ENCODE measurements at regions not wholly inside any gene's neighbourhood (a gene's known extent, or its start where the extent isn't known, plus 50 kb on each side); places are given as distances from the start of the nearest gene placed in this dataset.

DNA sequence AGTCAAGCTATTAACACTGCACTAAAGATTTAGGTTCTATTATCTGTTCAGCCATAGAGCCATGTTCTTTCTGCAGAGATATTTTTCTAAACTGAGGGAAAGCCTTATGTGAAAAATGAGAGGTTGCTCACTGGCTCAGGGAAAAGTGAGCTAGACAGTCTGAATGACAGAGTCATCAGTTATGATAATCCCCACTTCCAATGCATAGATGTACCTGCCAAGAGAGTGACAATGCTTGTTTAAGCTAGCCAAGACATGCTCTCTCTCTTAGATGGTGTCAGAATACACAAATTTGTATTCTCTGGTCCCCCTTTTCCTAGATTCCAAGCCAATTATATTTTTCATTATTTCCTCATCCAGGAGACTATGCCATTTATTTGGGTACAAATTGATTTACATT is 176.9 kb upstream of the FRMD6 start:
- Histone ChIP-seq H3K79me2 (ENCODE audit: insufficient read depth, low read length) (no peaks in the 10 kb centered on the region), H4K20me1 (ENCODE audit: insufficient read depth, low read length) (no peaks in the 10 kb centered on the region), H3K4me1 (ENCODE audit: insufficient read depth, low read length) (no peaks in the 10 kb centered on the region), H3K9ac (ENCODE audit: insufficient read depth, low read depth, low read length) (no peak overlapping the region), H2AFZ (ENCODE audit: low read length) (no peak overlapping the region), H3K27ac (ENCODE audit: extremely low read length, insufficient read depth, low read length) (no peak overlapping the region), H3K27me3 (ENCODE audit: control insufficient read depth in 1 of 2, insufficient read depth in 2 of 2, low read length in 2 of 2) (no peaks in the 10 kb centered on the region; a peak in 1 of 5 replicates), H3K36me3 (replicated peaks in 1 of 2; ENCODE audit: control insufficient read depth in 1 of 2, insufficient read depth in 2 of 2, low read length in 2 of 2) (no peaks in the 10 kb centered on the region), H3K4me3 (replicated peaks in 1 of 3; ENCODE audit: insufficient read depth in 1 of 3, low read depth in 2 of 3, low read length in 3 of 3) (no peak overlapping the region), H3K9me3 (ENCODE audit: low read length) (no peaks in the 10 kb centered on the region), H3K4me2 (ENCODE audit: low read depth, low read length) (no peak overlapping the region)
- ChIA-PET CTCF (ENCODE audit: low intra/inter-chr PET ratio, low total read pairs) (no interaction called here), POLR2A (no interaction called here)
- in situ Hi-C loops (cut with HindIII; ENCODE audit: extremely low pct_ligation_motif_present, low pct_unique_long_range_greater_than_20kb): no loop called here
- DNase-seq (ENCODE audit: low spot score): no peak
- no TSS peak for BruUV-seq (replicated peaks)
- FAIRE-seq: no peak
- intact Hi-C loops (cut with micrococcal nuclease; ENCODE audit: unreplicated experiment): no loop called here
- ATAC-seq: no peak
- TF ChIP-seq STAT6 (CRISPR knock-in tag; IDR thresholded peaks at IDR 0.05; ENCODE audit: borderline replicate concordance) (no peak), GPBP1L1 (CRISPR knock-in tag; IDR thresholded peaks at IDR 0.05) (no peak), KDM1A (CRISPR knock-in tag; IDR thresholded peaks at IDR 0.05) (no peak), CHD2 (IDR thresholded peaks at IDR 0.05; ENCODE audit: low read depth, low read length) (no peak), ZNF33B (CRISPR knock-in tag; IDR thresholded peaks at IDR 0.05) (no peak), GATAD2A (CRISPR knock-in tag; IDR thresholded peaks at IDR 0.05) (no peak), ZNF788 (CRISPR knock-in tag; IDR thresholded peaks at IDR 0.05; ENCODE audit: borderline replicate concordance) (no peak), SMAD9 (CRISPR knock-in tag; IDR thresholded peaks at IDR 0.05) (no peak), HBP1 (CRISPR knock-in tag; IDR thresholded peaks at IDR 0.05; ENCODE audit: low read depth) (no peak), ZC3H13 (CRISPR knock-in tag; IDR thresholded peaks at IDR 0.05) (no peak), FOXK1 (CRISPR knock-in tag; IDR thresholded peaks at IDR 0.05; ENCODE audit: borderline replicate concordance, low read depth) (no peak), ZNF136 (CRISPR knock-in tag; IDR thresholded peaks at IDR 0.05; ENCODE audit: low read depth) (no peak)
- TF ChIP-seq, protein P1, sequence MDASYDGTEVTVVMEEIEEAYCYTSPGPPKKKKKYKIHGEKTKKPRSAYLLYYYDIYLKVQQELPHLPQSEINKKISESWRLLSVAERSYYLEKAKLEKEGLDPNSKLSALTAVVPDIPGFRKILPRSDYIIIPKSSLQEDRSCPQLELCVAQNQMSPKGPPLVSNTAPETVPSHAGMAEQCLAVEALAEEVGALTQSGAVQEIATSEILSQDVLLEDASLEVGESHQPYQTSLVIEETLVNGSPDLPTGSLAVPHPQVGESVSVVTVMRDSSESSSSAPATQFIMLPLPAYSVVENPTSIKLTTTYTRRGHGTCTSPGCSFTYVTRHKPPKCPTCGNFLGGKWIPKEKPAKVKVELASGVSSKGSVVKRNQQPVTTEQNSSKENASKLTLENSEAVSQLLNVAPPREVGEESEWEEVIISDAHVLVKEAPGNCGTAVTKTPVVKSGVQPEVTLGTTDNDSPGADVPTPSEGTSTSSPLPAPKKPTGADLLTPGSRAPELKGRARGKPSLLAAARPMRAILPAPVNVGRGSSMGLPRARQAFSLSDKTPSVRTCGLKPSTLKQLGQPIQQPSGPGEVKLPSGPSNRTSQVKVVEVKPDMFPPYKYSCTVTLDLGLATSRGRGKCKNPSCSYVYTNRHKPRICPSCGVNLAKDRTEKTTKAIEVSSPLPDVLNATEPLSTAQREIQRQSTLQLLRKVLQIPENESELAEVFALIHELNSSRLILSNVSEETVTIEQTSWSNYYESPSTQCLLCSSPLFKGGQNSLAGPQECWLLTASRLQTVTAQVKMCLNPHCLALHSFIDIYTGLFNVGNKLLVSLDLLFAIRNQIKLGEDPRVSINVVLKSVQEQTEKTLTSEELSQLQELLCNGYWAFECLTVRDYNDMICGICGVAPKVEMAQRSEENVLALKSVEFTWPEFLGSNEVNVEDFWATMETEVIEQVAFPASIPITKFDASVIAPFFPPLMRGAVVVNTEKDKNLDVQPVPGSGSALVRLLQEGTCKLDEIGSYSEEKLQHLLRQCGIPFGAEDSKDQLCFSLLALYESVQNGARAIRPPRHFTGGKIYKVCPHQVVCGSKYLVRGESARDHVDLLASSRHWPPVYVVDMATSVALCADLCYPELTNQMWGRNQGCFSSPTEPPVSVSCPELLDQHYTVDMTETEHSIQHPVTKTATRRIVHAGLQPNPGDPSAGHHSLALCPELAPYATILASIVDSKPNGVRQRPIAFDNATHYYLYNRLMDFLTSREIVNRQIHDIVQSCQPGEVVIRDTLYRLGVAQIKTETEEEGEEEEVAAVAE (CRISPR knock-in tag; IDR thresholded peaks at IDR 0.05; ENCODE audit: borderline replicate concordance): no peak
- TF ChIP-seq, protein P2, sequence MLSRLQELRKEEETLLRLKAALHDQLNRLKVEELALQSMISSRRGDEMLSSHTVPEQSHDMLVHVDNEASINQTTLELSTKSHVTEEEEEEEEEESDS (CRISPR knock-in tag; IDR thresholded peaks at IDR 0.05; ENCODE audit: borderline replicate concordance): no peak

All from HepG2 (cell line).